Hematopoietic multipotent progenitor cell (in vitro differentiated cells): ENCODE measurements at regions not wholly inside any gene's neighbourhood (a gene's known extent, or its start where the extent isn't known, plus 50 kb on each side); places are given as distances from the start of the nearest gene placed in this dataset.
"Not testable (repeated sequence)": the region's sequence is repeated elsewhere in the genome, so short reads cannot be mapped to it uniquely, and the experiment has no call there.

ENCODE experiments used
- DNase-seq, 3 donors: peaks; one replicate each; pipeline ENCODE4 v3.0.0-alpha.2; 2011 to 2015; ENCODE audit warnings: low read depth in 2 of 3, low spot score in 2 of 3

- no peak for DNase-seq
These were observed 126.1 kb upstream of the ARHGEF3 start for GRCh38 chr3:56927855-56928254.

- DNase-seq, result no peak
These were observed 125.2 kb upstream of the ARHGEF3 start for GRCh38 chr3:56926947-56927282.

GRCh38 chr3:56926243-56926946 is 124.6 kb upstream of the ARHGEF3 start:
- DNase-seq, result no peak

GRCh38 chr3:56924700-56925099 is 123.0 kb upstream of the ARHGEF3 start:
- DNase-seq, result not testable (repeated sequence)

GRCh38 chr3:56923526-56924224 is 121.9 kb upstream of the ARHGEF3 start:
- peak; percentile 51 to 72 (median 59) for DNase-seq

GRCh38 chr3:56921573-56922453 is 120.1 kb upstream of the ARHGEF3 start:
- DNase-seq, result peak in 1 of 3 donors; percentile 37

GRCh38 chr3:56919797-56920195 is 118.0 kb upstream of the ARHGEF3 start:
- DNase-seq, result no peak

- DNase-seq, result peak in 1 of 3 donors; percentile 35
These were observed 117.5 kb upstream of the ARHGEF3 start for GRCh38 chr3:56919137-56919796.

- DNase-seq, result no peak
These were observed 116.4 kb upstream of the ARHGEF3 start for GRCh38 chr3:56918111-56918568.

GRCh38 chr3:56917361-56918110 is 115.8 kb upstream of the ARHGEF3 start:
- no peak for DNase-seq

- no peak for DNase-seq
These were observed 115.1 kb upstream of the ARHGEF3 start for GRCh38 chr3:56916716-56917360.

GRCh38 chr3:56915966-56916586 is 114.3 kb upstream of the ARHGEF3 start:
- DNase-seq, result peak; percentile 36 to 76 (median 57)

- DNase-seq, result no peak
These were observed 112.9 kb upstream of the ARHGEF3 start for GRCh38 chr3:56914646-56915045.

- DNase-seq, result no peak
These were observed 109.6 kb upstream of the ARHGEF3 start for GRCh38 chr3:56911363-56911762.

GRCh38 chr3:56909349-56909748 is 107.6 kb upstream of the ARHGEF3 start:
- no peak for DNase-seq

- no peak for DNase-seq
These were observed 106.3 kb upstream of the ARHGEF3 start for GRCh38 chr3:56908004-56908403.

GRCh38 chr3:56904552-56905215 is 102.9 kb upstream of the ARHGEF3 start:
- DNase-seq, result no peak

GRCh38 chr3:56903231-56903782 is 101.6 kb upstream of the ARHGEF3 start:
- no peak for DNase-seq
